Testis (tissue), 2 donors: ENCODE measurements at regions not wholly inside any gene's neighbourhood (a gene's known extent, or its start where the extent isn't known, plus 50 kb on each side); places are given as distances from the start of the nearest gene placed in this dataset.

Experiments used
- DNase-seq: peaks from one replicate; pipeline ENCODE4 v3.0.0-alpha.2; 2019
- H3K27ac ChIP-seq, 2 donors: fragments of 200-600 bp; sonication (generic); one replicate each; pipeline ENCODE4 v1.5.1; 2019
- H3K27me3 ChIP-seq: fragments of 200-600 bp; sonication (generic); one replicate; pipeline ENCODE4 v1.5.1; 2019
- H3K36me3 ChIP-seq: fragments of 200-600 bp; sonication (generic); one replicate; pipeline ENCODE4 v1.5.1; 2017; ENCODE audit warnings: low read depth; ENCODE audit errors: missing control alignments
- H3K4me1 ChIP-seq: fragments of 200-600 bp; sonication (generic); one replicate; pipeline ENCODE4 v1.5.1; 2019
- H3K4me3 ChIP-seq, 2 donors: fragments of 200-600 bp; sonication (generic); one replicate each; pipeline ENCODE4 v1.5.1; 2017 to 2019
- H3K9me3 ChIP-seq: fragments of 200-600 bp; sonication (generic); one replicate; pipeline ENCODE4 v1.5.1; 2017
- POLR2A ChIP-seq: fragments of 450-650 bp; IDR thresholded peaks from one replicate; pipeline ENCODE4 v1.6.1; 2017; ENCODE audit warnings: antibody characterized with exemption, mild to moderate bottlenecking, moderate library complexity
- WGBS, 2 donors: methylation state at CpG; one replicate each; pipeline ENCODE4 v1.1.5; 2018; 5-methylcytosine and 5-hydroxymethylcytosine counted together
- intact Hi-C: fragments of 100-400 bp; cut with DNase I; formaldehyde crosslinking; loops from one replicate; pipeline ENCODE4 v1.15.1; 2023; ENCODE audit warnings: low total_unique reads
- TF ChIP-seq, protein P1 (sequence below), 3 experiments: fragments of 450-650 bp in 2 of 3; fragments of 200-600 bp in 1 of 3; sonication (generic) in 1 of 3; IDR thresholded peaks; one replicate each; pipeline ENCODE4 v1.5.1; 2016 to 2019; ENCODE audit warnings: antibody characterized with exemption in 3 of 3, mild to moderate bottlenecking in 2 of 3, moderate library complexity in 1 of 3

DNA sequence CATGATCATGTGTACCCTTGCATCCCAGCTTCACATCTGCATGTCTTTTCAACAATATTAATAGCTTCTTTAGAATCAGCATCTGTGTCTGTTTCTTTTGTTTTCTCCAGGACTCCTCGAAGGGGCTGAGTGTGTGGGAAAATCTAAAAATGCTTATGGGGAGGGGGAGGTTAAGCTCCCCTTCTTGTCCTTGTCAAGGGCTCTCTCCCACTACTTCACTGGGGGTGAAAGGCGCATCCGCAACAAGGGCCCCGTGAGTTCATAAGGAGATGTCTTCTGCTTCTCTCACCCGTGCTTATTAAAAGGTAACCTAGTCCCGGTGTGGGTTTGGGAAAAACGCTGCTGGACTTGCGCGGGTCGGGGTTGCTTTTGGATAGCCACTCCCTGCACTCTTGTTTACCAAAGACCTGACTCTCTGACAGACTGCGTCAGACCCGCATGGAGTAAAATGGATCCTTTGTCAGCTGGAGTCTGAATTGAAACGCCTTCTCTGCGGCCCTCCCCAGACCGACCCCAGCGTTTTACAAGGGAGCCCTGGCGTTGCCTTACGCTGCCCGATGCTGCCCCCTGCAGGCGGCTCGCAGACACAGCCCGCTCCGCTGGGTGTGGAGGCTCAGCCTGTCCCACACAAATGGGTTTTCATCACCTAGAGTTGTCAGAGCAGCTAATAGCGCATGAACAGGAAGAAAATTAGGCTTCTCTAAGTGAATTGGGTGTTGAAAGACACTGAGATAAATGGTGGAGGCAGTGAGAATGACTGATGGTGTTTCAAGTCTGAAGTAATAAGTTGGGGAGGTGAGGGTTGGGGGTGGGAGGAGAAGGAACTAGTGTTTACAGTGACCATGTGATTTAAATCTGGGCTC, 53.8 kb downstream of the IER5 start:
- Histone ChIP-seq H3K27me3 (no peaks in the 10 kb centered on the region), H3K9me3 (no peaks in the 10 kb centered on the region), H3K36me3 (no peaks in the 10 kb centered on the region), H3K4me1 (no peaks in the 10 kb centered on the region), H3K27ac (no peak overlapping the region), H3K4me3 (peak overlapping the region; percentile 19 to 29)
- DNase-seq: peak; percentile 89
- TF ChIP-seq, protein P1, sequence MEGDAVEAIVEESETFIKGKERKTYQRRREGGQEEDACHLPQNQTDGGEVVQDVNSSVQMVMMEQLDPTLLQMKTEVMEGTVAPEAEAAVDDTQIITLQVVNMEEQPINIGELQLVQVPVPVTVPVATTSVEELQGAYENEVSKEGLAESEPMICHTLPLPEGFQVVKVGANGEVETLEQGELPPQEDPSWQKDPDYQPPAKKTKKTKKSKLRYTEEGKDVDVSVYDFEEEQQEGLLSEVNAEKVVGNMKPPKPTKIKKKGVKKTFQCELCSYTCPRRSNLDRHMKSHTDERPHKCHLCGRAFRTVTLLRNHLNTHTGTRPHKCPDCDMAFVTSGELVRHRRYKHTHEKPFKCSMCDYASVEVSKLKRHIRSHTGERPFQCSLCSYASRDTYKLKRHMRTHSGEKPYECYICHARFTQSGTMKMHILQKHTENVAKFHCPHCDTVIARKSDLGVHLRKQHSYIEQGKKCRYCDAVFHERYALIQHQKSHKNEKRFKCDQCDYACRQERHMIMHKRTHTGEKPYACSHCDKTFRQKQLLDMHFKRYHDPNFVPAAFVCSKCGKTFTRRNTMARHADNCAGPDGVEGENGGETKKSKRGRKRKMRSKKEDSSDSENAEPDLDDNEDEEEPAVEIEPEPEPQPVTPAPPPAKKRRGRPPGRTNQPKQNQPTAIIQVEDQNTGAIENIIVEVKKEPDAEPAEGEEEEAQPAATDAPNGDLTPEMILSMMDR (IDR thresholded peaks at IDR 0.05): peak; percentile 90 to 96 (median 96)
- TF ChIP-seq POLR2A: no peak
- intact Hi-C loops: loop anchor here (5.0 kb wide), 1 partner anchor 55 kb away; the partner anchor contains the start of gene IER5
- WGBS, 2 donors: 4% methylated on average over 15 to 24 of the region's 24 CpGs

DNA sequence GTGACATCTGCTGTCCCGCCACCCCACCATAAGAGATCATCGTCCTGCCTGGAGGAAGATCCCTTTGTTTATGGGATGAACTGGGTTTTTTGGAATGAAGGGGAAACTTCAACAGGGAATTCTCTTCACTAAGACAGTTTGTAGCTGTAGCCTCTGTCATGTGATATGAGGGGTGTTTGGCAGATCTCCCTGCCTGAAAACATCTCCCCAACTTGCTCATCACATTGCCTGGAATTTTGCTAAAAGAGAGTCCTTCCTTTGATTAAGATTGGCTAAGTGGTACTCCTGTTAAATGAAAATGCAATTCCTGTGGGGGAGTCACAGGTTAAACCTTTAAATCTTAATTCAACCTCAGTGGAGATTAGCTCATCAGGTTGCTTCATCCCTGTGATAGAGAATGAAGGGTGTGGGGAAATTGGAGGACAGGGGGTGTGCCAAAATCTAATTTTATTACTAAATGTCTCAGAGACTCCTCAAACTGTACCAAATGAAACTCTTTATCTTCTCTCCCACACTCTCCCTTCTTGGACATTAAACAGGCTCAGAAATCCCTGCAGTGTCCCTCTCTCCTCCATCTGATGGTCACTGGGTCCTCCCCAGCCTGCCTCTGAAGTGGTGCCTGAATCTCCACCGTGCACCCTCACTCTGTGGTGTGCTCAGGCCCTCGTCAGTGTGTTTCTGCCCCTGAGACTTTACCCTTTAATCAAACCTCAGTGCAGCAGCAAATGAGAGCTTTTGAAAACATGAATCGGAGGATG, 54.8 kb downstream of the IER5 start:
- Histone ChIP-seq H3K27ac (no peak overlapping the region), H3K4me1 (no peaks in the 10 kb centered on the region)
- intact Hi-C loops: loop anchor here (5.0 kb wide), 1 partner anchor 56 kb away; the partner anchor contains the start of gene IER5

DNA sequence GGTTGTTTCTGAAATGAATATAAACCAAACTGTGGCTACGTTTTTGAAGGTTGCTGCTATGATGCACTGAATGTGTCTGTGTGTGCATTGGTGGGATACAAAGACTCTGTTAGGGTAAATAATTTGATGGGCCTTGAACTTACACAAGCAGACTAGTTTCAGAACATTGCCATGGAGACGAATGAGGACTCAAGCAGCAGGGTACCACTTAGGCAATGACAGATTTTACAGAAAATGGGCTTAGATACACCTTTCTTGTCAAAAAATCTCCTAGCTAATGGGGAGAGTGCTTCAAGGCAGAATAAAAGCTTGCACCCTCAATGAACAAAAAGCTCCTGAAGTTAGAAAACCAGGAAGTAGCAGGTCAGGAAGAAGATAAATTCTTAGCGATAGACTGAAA, 55.7 kb downstream of the IER5 start:
- H3K27ac ChIP-seq: no peak overlapping the region
- no peaks in the 10 kb centered on the region for H3K4me1 ChIP-seq
- H3K27me3 ChIP-seq: no peaks in the 10 kb centered on the region
- intact Hi-C loops: loop anchor here (5.0 kb wide), 1 partner anchor 57 kb away; the partner anchor contains the start of gene IER5
- WGBS, 2 donors: 70 to 75% methylated on average over 3 of the region's 3 CpGs
- no peak overlapping the region for H3K4me3 ChIP-seq
- no peak for DNase-seq
- no peaks in the 10 kb centered on the region for H3K36me3 ChIP-seq
- no peak for TF ChIP-seq POLR2A
- TF ChIP-seq, protein P1 (IDR thresholded peaks at IDR 0.05): no peak
- H3K9me3 ChIP-seq: no peaks in the 10 kb centered on the region

More for the DNA sequence above, 54.8 kb downstream of the IER5 start:
- Histone ChIP-seq H3K27me3 (no peaks in the 10 kb centered on the region), H3K4me3 (no peak overlapping the region), H3K36me3 (no peaks in the 10 kb centered on the region), H3K9me3 (no peaks in the 10 kb centered on the region)
- 59 to 66% methylated on average over 5 of the region's 5 CpGs for WGBS, 2 donors
- DNase-seq: no peak
- no peak for TF ChIP-seq POLR2A
- TF ChIP-seq, protein P1 (IDR thresholded peaks at IDR 0.05): no peak

DNA sequence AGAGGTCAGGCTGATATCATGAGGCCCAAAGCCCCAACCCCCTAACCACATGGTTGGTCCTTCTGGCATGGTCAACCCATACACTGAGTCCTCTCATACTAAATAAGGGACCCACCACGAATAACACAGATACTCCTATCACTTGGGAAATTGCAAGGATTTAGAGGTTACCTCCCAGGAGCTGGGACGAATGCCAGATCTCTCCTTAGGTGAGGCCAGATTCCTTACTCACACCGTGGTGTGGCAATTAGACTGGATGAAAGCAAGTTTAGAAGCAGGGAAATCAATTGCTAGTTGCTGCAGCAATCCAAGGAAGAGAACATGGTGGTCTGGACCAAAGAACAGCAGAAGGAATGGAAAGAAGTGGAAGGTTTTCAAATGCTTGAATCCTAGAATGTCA, 60.1 kb downstream of the IER5 start:
- intact Hi-C loops: no loop called here
- DNase-seq: no peak

More for the DNA sequence above, 60.1 kb downstream of the IER5 start:
- Histone ChIP-seq H3K36me3 (no peaks in the 10 kb centered on the region), H3K9me3 (no peaks in the 10 kb centered on the region), H3K4me3 (no peak overlapping the region), H3K27me3 (no peaks in the 10 kb centered on the region), H3K27ac (no peak overlapping the region), H3K4me1 (peaks cover 23% of the 10 kb centered on the region)
- 71 to 72% methylated on average over 3 of the region's 3 CpGs for WGBS, 2 donors
- TF ChIP-seq, protein P1 (IDR thresholded peaks at IDR 0.05): no peak
- TF ChIP-seq POLR2A: no peak
